ENCODE measurements at regions not wholly inside any gene's neighbourhood (a gene's known extent, or its start where the extent isn't known, plus 50 kb on each side); places are given as distances from the start of the nearest gene placed in this dataset.

- TF ChIP-seq CTCF (IDR thresholded peaks at IDR 0.05) = no peak
- TF ChIP-seq POLR2A (IDR thresholded peaks at IDR 0.05) = no peak
- TF ChIP-seq POLR2AphosphoS5 (IDR thresholded peaks at IDR 0.05) = no peak
Observed at GRCh38 chr4:167452922-167453430, 218.7 kb upstream of the SPOCK3 start.

All from transverse colon (tissue), 4 donors.